B cell (primary cell): ENCODE measurements at regions not wholly inside any gene's neighbourhood (a gene's known extent, or its start where the extent isn't known, plus 50 kb on each side); places are given as distances from the start of the nearest gene placed in this dataset.

Experiments
- CTCF ChIP-seq: fragments of 200-600 bp; IDR thresholded peaks from one replicate; pipeline ENCODE4 v1.8.0; 2022; ENCODE audit warnings: antibody characterized with exemption, mild to moderate bottlenecking
- EZH2 ChIP-seq: IDR thresholded peaks from 2 replicates; pipeline ENCODE4 v1.6.1; 2012; ENCODE audit warnings: borderline replicate concordance, low read depth, mild to moderate bottlenecking, moderate library complexity, low read length; ENCODE audit not compliant: insufficient read depth, poor library complexity, severe bottlenecking

GRCh38 chr6:1170794-1171193 is 141.1 kb upstream of the FOXQ1 start:
- TF ChIP-seq CTCF (no peak), EZH2 (no peak)
